Ectodermal cell (in vitro differentiated cells): ENCODE measurements at regions not wholly inside any gene's neighbourhood (a gene's known extent, or its start where the extent isn't known, plus 50 kb on each side); places are given as distances from the start of the nearest gene placed in this dataset.

ENCODE experiments used
- H3K27ac ChIP-seq: 2 replicates; pipeline ENCODE4 v1.7.0; 2013; ENCODE audit warnings: mild to moderate bottlenecking, low read depth, low read length; ENCODE audit not compliant: insufficient read depth, poor library complexity, severe bottlenecking
- H3K27me3 ChIP-seq: 2 replicates; pipeline ENCODE4 v1.7.0; 2013; ENCODE audit warnings: mild to moderate bottlenecking, low read length; ENCODE audit not compliant: insufficient read depth, control insufficient read depth, poor library complexity, severe bottlenecking
- H3K36me3 ChIP-seq: one replicate; pipeline ENCODE4 v1.7.0; 2013; ENCODE audit warnings: low read length; ENCODE audit not compliant: control insufficient read depth, insufficient read depth
- H3K4me1 ChIP-seq: one replicate; pipeline ENCODE4 v1.7.0; 2013; ENCODE audit warnings: low read length; ENCODE audit not compliant: control insufficient read depth, insufficient read depth
- H3K4me3 ChIP-seq: 2 replicates; pipeline ENCODE4 v1.7.0; 2013; ENCODE audit warnings: low read depth, low read length, control low read depth; ENCODE audit not compliant: insufficient read depth
- H3K9me3 ChIP-seq: 2 replicates; pipeline ENCODE4 v1.7.0; 2013; ENCODE audit warnings: mild to moderate bottlenecking, low read length, moderate library complexity; ENCODE audit not compliant: control insufficient read depth
- WGBS, 2 experiments: methylation state at CpG; one replicate each; pipeline ENCODE4 v1.1.7; 2013; ENCODE audit warnings: missing lambda C conversion rate in 2 of 2; 5-methylcytosine and 5-hydroxymethylcytosine counted together

- Histone ChIP-seq H3K27ac (no peak overlapping the region), H3K4me1 (no peaks in the 10 kb centered on the region), H3K9me3 (no peaks in the 10 kb centered on the region), H3K4me3 (no peak overlapping the region), H3K27me3 (no peaks in the 10 kb centered on the region), H3K36me3 (no peaks in the 10 kb centered on the region)
- WGBS, 2 experiments, result 90 to 93% methylated on average over 2 of the region's 2 CpGs
Observed at GRCh38 chr10:28857164-28857563, 179.8 kb downstream of the BAMBI start.

GRCh38 chr10:28858646-28859045, 181.3 kb downstream of the BAMBI start:
- no peak overlapping the region for H3K27ac ChIP-seq
- no peaks in the 10 kb centered on the region for H3K27me3 ChIP-seq
- H3K36me3 ChIP-seq, result no peaks in the 10 kb centered on the region
- 68 to 72% methylated on average over 2 of the region's 2 CpGs for WGBS, 2 experiments
- no peak overlapping the region for H3K4me3 ChIP-seq
- H3K4me1 ChIP-seq, result no peaks in the 10 kb centered on the region
- H3K9me3 ChIP-seq, result no peaks in the 10 kb centered on the region

- Histone ChIP-seq H3K9me3 (no peaks in the 10 kb centered on the region), H3K4me3 (no peak overlapping the region), H3K36me3 (no peaks in the 10 kb centered on the region), H3K27ac (no peak overlapping the region), H3K4me1 (no peaks in the 10 kb centered on the region), H3K27me3 (no peaks in the 10 kb centered on the region)
- 92% methylated on average over 3 to 4 of the region's 5 CpGs for WGBS, 2 experiments
Observed at GRCh38 chr10:28859791-28860190, 182.5 kb downstream of the BAMBI start.

- H3K27ac ChIP-seq, result no peak overlapping the region
- H3K27me3 ChIP-seq, result no peaks in the 10 kb centered on the region
- no peaks in the 10 kb centered on the region for H3K36me3 ChIP-seq
- H3K4me3 ChIP-seq, result no peak overlapping the region
- 93 to 97% methylated on average over 2 of the region's 2 CpGs for WGBS, 2 experiments
- H3K4me1 ChIP-seq, result no peaks in the 10 kb centered on the region
- H3K9me3 ChIP-seq, result no peaks in the 10 kb centered on the region
Observed at GRCh38 chr10:28862219-28862618, 184.9 kb downstream of the BAMBI start.

GRCh38 chr10:28869606-28870201, 192.4 kb downstream of the BAMBI start:
- Histone ChIP-seq H3K36me3 (no peaks in the 10 kb centered on the region), H3K4me3 (no peak overlapping the region), H3K27me3 (no peaks in the 10 kb centered on the region), H3K9me3 (no peaks in the 10 kb centered on the region), H3K27ac (no peak overlapping the region), H3K4me1 (no peaks in the 10 kb centered on the region)
- WGBS, 2 experiments, result 73 to 89% methylated on average over 4 to 5 of the region's 5 CpGs

GRCh38 chr10:28871665-28872064, 194.3 kb downstream of the BAMBI start:
- H3K9me3 ChIP-seq, result no peaks in the 10 kb centered on the region
- H3K4me1 ChIP-seq, result peaks cover 11% of the 10 kb centered on the region
- no peak overlapping the region for H3K4me3 ChIP-seq
- no peak overlapping the region for H3K27ac ChIP-seq
- WGBS, 2 experiments, result 91% methylated on average over 4 of the region's 4 CpGs
- H3K27me3 ChIP-seq, result peaks cover 2% of the 10 kb centered on the region
- H3K36me3 ChIP-seq, result no peaks in the 10 kb centered on the region

GRCh38 chr10:28872587-28873165, 195.4 kb downstream of the BAMBI start:
- Histone ChIP-seq H3K4me3 (no peak overlapping the region), H3K36me3 (no peaks in the 10 kb centered on the region), H3K9me3 (no peaks in the 10 kb centered on the region), H3K4me1 (peaks cover 11% of the 10 kb centered on the region), H3K27ac (no peak overlapping the region), H3K27me3 (peaks cover 4% of the 10 kb centered on the region)
- 87 to 93% methylated on average over 5 of the region's 5 CpGs for WGBS, 2 experiments

- Histone ChIP-seq H3K4me3 (no peak overlapping the region), H3K9me3 (no peaks in the 10 kb centered on the region), H3K27me3 (peaks cover 11% of the 10 kb centered on the region), H3K4me1 (peaks cover 11% of the 10 kb centered on the region), H3K36me3 (no peaks in the 10 kb centered on the region), H3K27ac (no peak overlapping the region)
- WGBS, 2 experiments, result 88 to 91% methylated on average over 4 of the region's 4 CpGs
Observed at GRCh38 chr10:28873540-28873939, 196.2 kb downstream of the BAMBI start.

- no peak overlapping the region for H3K27ac ChIP-seq
- H3K27me3 ChIP-seq, result peaks cover 11% of the 10 kb centered on the region
- peaks cover 11% of the 10 kb centered on the region for H3K4me1 ChIP-seq
- no peak overlapping the region for H3K4me3 ChIP-seq
- H3K9me3 ChIP-seq, result no peaks in the 10 kb centered on the region
- 87 to 94% methylated on average over 1 of the region's 1 CpG for WGBS, 2 experiments
- no peaks in the 10 kb centered on the region for H3K36me3 ChIP-seq
Observed at GRCh38 chr10:28874210-28874609, 196.9 kb downstream of the BAMBI start.

GRCh38 chr10:28875549-28876081, 198.3 kb downstream of the BAMBI start:
- peaks cover 11% of the 10 kb centered on the region for H3K4me1 ChIP-seq
- no peak overlapping the region for H3K27ac ChIP-seq
- H3K27me3 ChIP-seq, result peaks cover 11% of the 10 kb centered on the region
- H3K4me3 ChIP-seq, result no peak overlapping the region
- 17 to 22% methylated on average over 14 of the region's 14 CpGs for WGBS, 2 experiments
- H3K9me3 ChIP-seq, result no peaks in the 10 kb centered on the region
- no peaks in the 10 kb centered on the region for H3K36me3 ChIP-seq
